ENCODE measurements at regions not wholly inside any gene's neighbourhood (a gene's known extent, or its start where the extent isn't known, plus 50 kb on each side); places are given as distances from the start of the nearest gene placed in this dataset.

GRCh38 chr1:17914131-17914530 lies 159.0 kb downstream of the ACTL8 start:
- TF ChIP-seq, protein P1, sequence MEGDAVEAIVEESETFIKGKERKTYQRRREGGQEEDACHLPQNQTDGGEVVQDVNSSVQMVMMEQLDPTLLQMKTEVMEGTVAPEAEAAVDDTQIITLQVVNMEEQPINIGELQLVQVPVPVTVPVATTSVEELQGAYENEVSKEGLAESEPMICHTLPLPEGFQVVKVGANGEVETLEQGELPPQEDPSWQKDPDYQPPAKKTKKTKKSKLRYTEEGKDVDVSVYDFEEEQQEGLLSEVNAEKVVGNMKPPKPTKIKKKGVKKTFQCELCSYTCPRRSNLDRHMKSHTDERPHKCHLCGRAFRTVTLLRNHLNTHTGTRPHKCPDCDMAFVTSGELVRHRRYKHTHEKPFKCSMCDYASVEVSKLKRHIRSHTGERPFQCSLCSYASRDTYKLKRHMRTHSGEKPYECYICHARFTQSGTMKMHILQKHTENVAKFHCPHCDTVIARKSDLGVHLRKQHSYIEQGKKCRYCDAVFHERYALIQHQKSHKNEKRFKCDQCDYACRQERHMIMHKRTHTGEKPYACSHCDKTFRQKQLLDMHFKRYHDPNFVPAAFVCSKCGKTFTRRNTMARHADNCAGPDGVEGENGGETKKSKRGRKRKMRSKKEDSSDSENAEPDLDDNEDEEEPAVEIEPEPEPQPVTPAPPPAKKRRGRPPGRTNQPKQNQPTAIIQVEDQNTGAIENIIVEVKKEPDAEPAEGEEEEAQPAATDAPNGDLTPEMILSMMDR (IDR thresholded peaks at IDR 0.05) = no peak
- Histone ChIP-seq H3K4me1 (ENCODE audit: low read depth) (no peaks in the 10 kb centered on the region), H3K4me3 (no peak overlapping the region), H3K9me3 (no peaks in the 10 kb centered on the region), H3K36me3 (ENCODE audit: low read depth) (no peaks in the 10 kb centered on the region)
- intact Hi-C loops (cut with DNase I, micrococcal nuclease) = no loop called here
- ATAC-seq = no peak
- DNase-seq = no peak

- no peaks in the 10 kb centered on the region for H3K9me3 ChIP-seq
- TF ChIP-seq, protein P1 (IDR thresholded peaks at IDR 0.05) = no peak
- no peak overlapping the region for H3K4me3 ChIP-seq
- intact Hi-C loops (cut with DNase I, micrococcal nuclease) = no loop called here
- no peak for DNase-seq
- no peaks in the 10 kb centered on the region for H3K4me1 ChIP-seq (ENCODE audit: low read depth)
- no peak for ATAC-seq
- no peaks in the 10 kb centered on the region for H3K36me3 ChIP-seq (ENCODE audit: low read depth)
Measured at GRCh38 chr1:17914987-17915386, 159.9 kb downstream of the ACTL8 start.

DNA sequence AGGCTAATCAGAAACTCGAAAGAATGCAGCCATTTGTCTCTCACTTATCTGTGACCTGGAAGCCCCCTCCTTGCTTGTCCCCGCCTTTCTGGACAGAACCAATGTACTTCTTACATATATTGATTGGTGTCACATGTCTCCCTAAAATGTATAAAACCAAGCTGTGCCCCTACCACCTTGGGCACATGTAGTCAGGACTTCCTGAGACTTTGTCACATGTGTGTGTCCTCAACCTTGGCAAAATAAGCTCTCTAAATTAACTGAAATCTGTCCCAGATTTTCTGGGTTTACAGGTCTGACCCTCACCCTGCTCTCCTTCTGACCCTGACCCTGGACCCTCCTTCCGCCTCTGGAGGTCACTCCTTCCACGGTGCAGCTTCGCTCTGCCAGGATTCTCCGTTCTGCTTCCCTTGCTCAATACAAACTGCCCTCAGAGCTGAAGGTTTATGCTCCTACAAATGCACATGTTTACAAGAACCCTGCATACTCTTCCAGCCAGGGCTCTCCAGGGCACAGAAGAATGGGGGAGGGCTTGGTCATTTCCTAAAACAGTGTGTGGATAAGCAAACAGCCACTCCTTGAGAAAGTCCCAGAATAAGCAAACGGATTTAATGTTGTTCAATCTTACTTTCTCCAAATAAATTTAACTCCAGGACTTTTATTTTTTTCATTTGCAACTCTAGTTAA lies 160.5 kb downstream of the ACTL8 start:
- H3K36me3 ChIP-seq (ENCODE audit: low read depth) = no peaks in the 10 kb centered on the region
- TF ChIP-seq, protein P1 (IDR thresholded peaks at IDR 0.05) = no peak
- H3K4me1 ChIP-seq (ENCODE audit: low read depth) = no peaks in the 10 kb centered on the region
- intact Hi-C loops (cut with DNase I, micrococcal nuclease) = no loop called here
- ATAC-seq (no peak), DNase-seq (no peak)
- H3K9me3 ChIP-seq = no peaks in the 10 kb centered on the region
- no peak overlapping the region for H3K4me3 ChIP-seq

DNA sequence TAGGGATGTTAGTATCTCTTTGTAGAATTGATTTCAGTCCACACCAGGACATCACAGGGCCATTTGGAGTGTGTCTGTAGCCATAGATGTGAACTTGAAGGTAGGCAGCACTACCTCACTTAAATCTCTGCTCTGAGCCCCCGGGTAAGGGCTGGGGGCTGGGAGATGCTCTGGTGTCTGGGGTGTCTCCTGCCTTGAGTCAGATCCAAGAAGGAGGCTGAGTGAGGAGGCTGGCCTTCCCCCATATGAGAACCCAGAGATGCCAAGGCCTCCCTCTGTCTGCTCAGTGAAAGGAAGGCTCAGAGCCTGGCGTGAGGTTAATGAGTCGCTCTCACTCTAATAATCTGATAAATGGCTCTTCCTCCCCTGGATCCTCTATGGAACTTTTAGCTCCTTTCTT lies 161.6 kb downstream of the ACTL8 start:
- TF ChIP-seq, protein P1 (IDR thresholded peaks at IDR 0.05) = no peak

GRCh38 chr1:17919525-17920439 lies 164.6 kb downstream of the ACTL8 start:
- Histone ChIP-seq H3K9me3 (no peaks in the 10 kb centered on the region), H3K36me3 (ENCODE audit: low read depth) (no peaks in the 10 kb centered on the region), H3K4me1 (ENCODE audit: low read depth) (no peaks in the 10 kb centered on the region), H3K4me3 (no peak overlapping the region)
- DNase-seq = peak in 2 of 3 donors; percentile 40 to 73
- TF ChIP-seq, protein P1 (IDR thresholded peaks at IDR 0.05) = no peak
- intact Hi-C loops (cut with DNase I, micrococcal nuclease) = loop anchor here in 1 of 2 donors (10.0 kb wide), 1 partner anchor 185 kb away; the partner anchor contains the start of gene IGSF21
- ATAC-seq = peak; percentile 72

More for the DNA sequence above, 161.6 kb downstream of the ACTL8 start:
- no peaks in the 10 kb centered on the region for H3K4me1 ChIP-seq (ENCODE audit: low read depth)
- no peaks in the 10 kb centered on the region for H3K36me3 ChIP-seq (ENCODE audit: low read depth)
- H3K4me3 ChIP-seq = no peak overlapping the region
- ATAC-seq (no peak), DNase-seq (no peak)
- no peaks in the 10 kb centered on the region for H3K9me3 ChIP-seq
- intact Hi-C loops (cut with DNase I, micrococcal nuclease) = no loop called here
